SK-N-SH treated with all-trans-retinoic acid at 6 μM for 48 hours (cell line): ENCODE measurements at regions not wholly inside any gene's neighbourhood (a gene's known extent, or its start where the extent isn't known, plus 50 kb on each side); places are given as distances from the start of the nearest gene placed in this dataset.
"Not testable (repeated sequence)": the region's sequence is repeated elsewhere in the genome, so short reads cannot be mapped to it uniquely, and the experiment has no call there.

Source experiments
- ARNTL ChIP-seq: fragments of 450-650 bp; formaldehyde crosslinking; IDR thresholded peaks from 2 replicates; pipeline ENCODE4 v1.5.0; 2020; ENCODE audit warnings: low read depth, mild to moderate bottlenecking, moderate library complexity, borderline replicate concordance
- SNAI2 ChIP-seq: fragments of 250-450 bp; sonication (Bioruptor Pico); IDR thresholded peaks from 2 replicates; pipeline ENCODE4 v1.5.0; 2020; ENCODE audit warnings: mild to moderate bottlenecking, moderate library complexity

- not testable (repeated sequence) for TF ChIP-seq ARNTL; SNAI2 (CRISPR knock-in tag)
Observed at GRCh38 chr7:68410693-68411092, 1187.6 kb upstream of the AUTS2 start.
